ENCODE measurements at regions not wholly inside any gene's neighbourhood (a gene's known extent, or its start where the extent isn't known, plus 50 kb on each side); places are given as distances from the start of the nearest gene placed in this dataset.

- intact Hi-C loops (cut with micrococcal nuclease), result no loop called here
- H3K4me3 ChIP-seq (ENCODE audit: low read length in 2 of 2), result no peak overlapping the region
- Mint-ChIP-seq H3K36me3 (no peaks in the 10 kb centered on the region), H3K27ac (no peak overlapping the region), H3K9me3 (peaks cover 0 to 4% (median 0%) of the 10 kb centered on the region in 8 donors), H3K27me3 (no peaks in the 10 kb centered on the region), H3K4me3 (no peak overlapping the region), H3K4me1 (no peaks in the 10 kb centered on the region)
- H3K4me1 ChIP-seq (ENCODE audit: insufficient read depth, low read length), result no peaks in the 10 kb centered on the region
- H3K27ac ChIP-seq (ENCODE audit: low read depth, low read length), result no peak overlapping the region
- H3K27me3 ChIP-seq (ENCODE audit: insufficient read depth, low read length), result no peaks in the 10 kb centered on the region
- H3K36me3 ChIP-seq (ENCODE audit: insufficient read depth, low read length), result no peaks in the 10 kb centered on the region
- no peaks in the 10 kb centered on the region for H3K9me3 ChIP-seq (ENCODE audit: control insufficient read depth in 1 of 2, low read length in 2 of 2)
- CTCF ChIA-PET (ENCODE audit: partially characterized antibody), result no interaction called here
- POLR2A ChIA-PET (ENCODE audit: partially characterized antibody), result no interaction called here
- no peak for DNase-seq
Observed at GRCh38 chr12:77349689-77350370, 284.5 kb upstream of the E2F7 start.

DNA sequence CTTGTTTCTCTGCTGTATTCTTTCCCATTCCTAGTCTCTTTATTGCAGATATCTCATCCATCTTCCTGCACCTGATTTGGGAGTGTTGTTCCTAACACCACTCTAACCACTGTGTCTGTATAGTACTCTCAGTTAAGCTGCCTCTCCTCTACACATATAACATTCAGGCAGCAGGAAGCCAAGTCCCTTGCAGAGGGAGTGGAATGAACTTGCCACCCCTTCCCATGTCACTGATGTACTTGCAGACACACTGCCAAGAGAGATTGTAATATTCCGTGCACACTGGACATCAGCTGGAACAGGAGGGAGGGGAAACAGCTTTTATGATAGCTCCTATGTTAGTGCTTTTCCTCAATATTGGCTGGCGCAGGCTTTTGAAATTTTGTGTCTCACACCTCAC lies 281.6 kb upstream of the E2F7 start:
- Histone ChIP-seq H3K27me3 (ENCODE audit: insufficient read depth, low read length) (no peaks in the 10 kb centered on the region), H3K4me1 (ENCODE audit: insufficient read depth, low read length) (no peaks in the 10 kb centered on the region), H3K27ac (ENCODE audit: low read depth, low read length) (no peak overlapping the region), H3K4me3 (ENCODE audit: low read length in 2 of 2) (no peak overlapping the region), H3K9me3 (ENCODE audit: control insufficient read depth in 1 of 2, low read length in 2 of 2) (no peaks in the 10 kb centered on the region), H3K36me3 (ENCODE audit: insufficient read depth, low read length) (no peaks in the 10 kb centered on the region)
- no peak for DNase-seq
- H3K4me1 Mint-ChIP-seq, result no peaks in the 10 kb centered on the region
- H3K27ac Mint-ChIP-seq, result no peak overlapping the region
- no peak overlapping the region for H3K4me3 Mint-ChIP-seq
- ChIA-PET POLR2A (ENCODE audit: partially characterized antibody) (no interaction called here), CTCF (ENCODE audit: partially characterized antibody) (no interaction called here)
- H3K9me3 Mint-ChIP-seq, result peaks cover 0 to 4% (median 0%) of the 10 kb centered on the region in 8 donors
- intact Hi-C loops (cut with micrococcal nuclease), result no loop called here
- H3K36me3 Mint-ChIP-seq, result no peaks in the 10 kb centered on the region
- H3K27me3 Mint-ChIP-seq, result no peaks in the 10 kb centered on the region

GRCh38 chr12:77345336-77345735 lies 280.0 kb upstream of the E2F7 start:
- Histone ChIP-seq H3K36me3 (ENCODE audit: insufficient read depth, low read length) (no peaks in the 10 kb centered on the region), H3K9me3 (ENCODE audit: control insufficient read depth in 1 of 2, low read length in 2 of 2) (no peaks in the 10 kb centered on the region), H3K27ac (ENCODE audit: low read depth, low read length) (no peak overlapping the region), H3K4me3 (ENCODE audit: low read length in 2 of 2) (no peak overlapping the region), H3K27me3 (ENCODE audit: insufficient read depth, low read length) (no peaks in the 10 kb centered on the region), H3K4me1 (ENCODE audit: insufficient read depth, low read length) (no peaks in the 10 kb centered on the region)
- H3K27me3 Mint-ChIP-seq, result no peaks in the 10 kb centered on the region
- ChIA-PET CTCF (ENCODE audit: partially characterized antibody) (no interaction called here), POLR2A (ENCODE audit: partially characterized antibody) (no interaction called here)
- H3K36me3 Mint-ChIP-seq, result no peaks in the 10 kb centered on the region
- peaks cover 0 to 3% (median 0%) of the 10 kb centered on the region in 8 donors for H3K9me3 Mint-ChIP-seq
- H3K4me3 Mint-ChIP-seq, result no peak overlapping the region
- DNase-seq, result no peak
- no peak overlapping the region for H3K27ac Mint-ChIP-seq
- H3K4me1 Mint-ChIP-seq, result no peaks in the 10 kb centered on the region
- intact Hi-C loops (cut with micrococcal nuclease), result no loop called here

- no peak overlapping the region for H3K27ac Mint-ChIP-seq
- intact Hi-C loops (cut with micrococcal nuclease), result no loop called here
- H3K4me3 Mint-ChIP-seq, result no peak overlapping the region
- Histone ChIP-seq H3K36me3 (ENCODE audit: insufficient read depth, low read length) (no peaks in the 10 kb centered on the region), H3K4me1 (ENCODE audit: insufficient read depth, low read length) (no peaks in the 10 kb centered on the region), H3K9me3 (ENCODE audit: control insufficient read depth in 1 of 2, low read length in 2 of 2) (no peaks in the 10 kb centered on the region), H3K27me3 (ENCODE audit: insufficient read depth, low read length) (no peaks in the 10 kb centered on the region), H3K27ac (ENCODE audit: low read depth, low read length) (no peak overlapping the region), H3K4me3 (ENCODE audit: low read length in 2 of 2) (no peak overlapping the region)
- DNase-seq, result no peak
- no peaks in the 10 kb centered on the region for H3K36me3 Mint-ChIP-seq
- H3K27me3 Mint-ChIP-seq, result no peaks in the 10 kb centered on the region
- POLR2A ChIA-PET (ENCODE audit: partially characterized antibody), result no interaction called here
- peaks cover 0 to 3% (median 0%) of the 10 kb centered on the region in 8 donors for H3K9me3 Mint-ChIP-seq
- H3K4me1 Mint-ChIP-seq, result no peaks in the 10 kb centered on the region
- CTCF ChIA-PET (ENCODE audit: partially characterized antibody), result no interaction called here
Observed at GRCh38 chr12:77344651-77345050, 279.3 kb upstream of the E2F7 start.

DNA sequence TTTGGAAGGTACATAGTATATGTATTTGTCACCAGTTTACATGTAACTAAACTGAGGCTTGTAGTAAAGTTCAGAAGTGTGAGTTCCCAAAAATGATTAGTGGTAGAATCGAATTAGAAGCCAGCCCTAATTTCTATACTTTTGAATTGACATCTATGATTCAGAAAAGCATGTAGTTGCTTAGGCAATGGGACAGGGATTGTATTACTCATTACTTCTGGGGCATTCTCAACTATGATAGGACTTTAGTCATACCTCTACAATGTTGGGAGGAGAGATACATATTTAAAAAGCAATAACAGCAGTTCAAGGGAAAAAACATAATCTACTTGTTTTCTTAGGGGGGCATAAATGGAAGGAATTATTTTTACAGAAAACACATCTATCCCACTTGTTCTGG lies 277.9 kb upstream of the E2F7 start:
- intact Hi-C loops (cut with micrococcal nuclease), result no loop called here
- CTCF ChIA-PET (ENCODE audit: partially characterized antibody), result no interaction called here
- Mint-ChIP-seq H3K4me3 (no peak overlapping the region), H3K9me3 (peaks cover 0 to 2% (median 0%) of the 10 kb centered on the region in 8 donors), H3K36me3 (no peaks in the 10 kb centered on the region), H3K4me1 (no peaks in the 10 kb centered on the region), H3K27ac (no peak overlapping the region), H3K27me3 (no peaks in the 10 kb centered on the region)
- Histone ChIP-seq H3K4me1 (ENCODE audit: insufficient read depth, low read length) (no peaks in the 10 kb centered on the region), H3K27me3 (ENCODE audit: insufficient read depth, low read length) (no peaks in the 10 kb centered on the region), H3K4me3 (ENCODE audit: low read length in 2 of 2) (no peak overlapping the region), H3K27ac (ENCODE audit: low read depth, low read length) (no peak overlapping the region), H3K36me3 (ENCODE audit: insufficient read depth, low read length) (no peaks in the 10 kb centered on the region), H3K9me3 (ENCODE audit: control insufficient read depth in 1 of 2, low read length in 2 of 2) (no peaks in the 10 kb centered on the region)
- POLR2A ChIA-PET (ENCODE audit: partially characterized antibody), result no interaction called here
- no peak for DNase-seq

GRCh38 chr12:77342253-77342652 lies 276.9 kb upstream of the E2F7 start:
- H3K36me3 Mint-ChIP-seq, result no peaks in the 10 kb centered on the region
- H3K27ac ChIP-seq (ENCODE audit: low read depth, low read length), result no peak overlapping the region
- H3K4me3 Mint-ChIP-seq, result no peak overlapping the region
- no peaks in the 10 kb centered on the region for H3K4me1 ChIP-seq (ENCODE audit: insufficient read depth, low read length)
- H3K36me3 ChIP-seq (ENCODE audit: insufficient read depth, low read length), result no peaks in the 10 kb centered on the region
- POLR2A ChIA-PET (ENCODE audit: partially characterized antibody), result no interaction called here
- no peaks in the 10 kb centered on the region for H3K4me1 Mint-ChIP-seq
- no peaks in the 10 kb centered on the region for H3K27me3 ChIP-seq (ENCODE audit: insufficient read depth, low read length)
- H3K9me3 Mint-ChIP-seq, result peaks cover 0 to 2% (median 0%) of the 10 kb centered on the region in 8 donors
- CTCF ChIA-PET (ENCODE audit: partially characterized antibody), result no interaction called here
- no peaks in the 10 kb centered on the region for H3K9me3 ChIP-seq (ENCODE audit: control insufficient read depth in 1 of 2, low read length in 2 of 2)
- no peak overlapping the region for H3K27ac Mint-ChIP-seq
- no peak overlapping the region for H3K4me3 ChIP-seq (ENCODE audit: low read length in 2 of 2)
- no peak for DNase-seq
- intact Hi-C loops (cut with micrococcal nuclease), result no loop called here
- no peaks in the 10 kb centered on the region for H3K27me3 Mint-ChIP-seq

DNA sequence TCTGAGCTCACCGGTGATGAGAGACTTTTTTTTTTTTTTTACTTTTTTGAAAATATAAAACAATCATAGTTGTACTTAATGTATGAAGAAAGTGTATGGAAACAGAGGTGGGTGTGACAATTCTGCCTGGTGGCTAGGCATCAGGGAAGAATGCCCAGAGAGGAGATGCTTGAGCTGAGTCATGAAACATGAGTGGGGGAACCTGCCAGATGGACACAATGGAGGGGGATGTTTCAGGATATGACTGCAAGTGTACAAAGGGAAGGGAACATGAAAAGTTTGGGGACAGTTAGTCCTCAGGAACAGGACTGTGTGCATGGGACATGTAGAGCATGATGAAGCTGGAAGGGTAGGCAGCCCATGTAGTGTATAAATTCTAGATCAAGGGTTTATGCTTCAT lies 274.2 kb upstream of the E2F7 start:
- Mint-ChIP-seq H3K4me1 (no peaks in the 10 kb centered on the region), H3K36me3 (no peaks in the 10 kb centered on the region), H3K4me3 (no peak overlapping the region), H3K27ac (no peak overlapping the region), H3K9me3 (peaks cover 0 to 3% (median 0%) of the 10 kb centered on the region in 8 donors), H3K27me3 (no peaks in the 10 kb centered on the region)
- Histone ChIP-seq H3K27ac (ENCODE audit: low read depth, low read length) (no peak overlapping the region), H3K36me3 (ENCODE audit: insufficient read depth, low read length) (no peaks in the 10 kb centered on the region), H3K9me3 (ENCODE audit: control insufficient read depth in 1 of 2, low read length in 2 of 2) (peaks cover 0 to 3% of the 10 kb centered on the region in 2 donors), H3K4me3 (ENCODE audit: low read length in 2 of 2) (no peak overlapping the region), H3K27me3 (ENCODE audit: insufficient read depth, low read length) (no peaks in the 10 kb centered on the region), H3K4me1 (ENCODE audit: insufficient read depth, low read length) (no peaks in the 10 kb centered on the region)
- intact Hi-C loops (cut with micrococcal nuclease), result no loop called here
- POLR2A ChIA-PET (ENCODE audit: partially characterized antibody), result no interaction called here
- CTCF ChIA-PET (ENCODE audit: partially characterized antibody), result no interaction called here
- no peak for DNase-seq

DNA sequence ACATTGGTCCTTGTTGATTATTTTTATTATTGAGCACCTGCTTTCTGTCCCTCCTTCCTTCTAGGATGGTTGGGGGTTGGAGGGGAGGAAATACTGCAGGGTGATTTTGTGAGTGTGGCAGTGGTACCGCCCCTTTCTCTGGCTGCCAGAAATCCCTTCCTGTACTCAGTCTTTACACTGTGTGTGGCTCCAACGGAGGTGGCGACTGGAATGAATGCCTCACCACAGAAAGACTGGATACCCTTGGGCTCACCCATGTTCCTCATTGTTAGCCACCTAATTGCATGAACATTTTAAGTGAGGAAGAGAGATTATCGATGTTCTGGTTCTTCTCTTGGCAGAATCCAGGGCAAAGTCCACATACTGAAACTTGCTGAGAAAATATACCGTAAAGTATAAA lies 272.0 kb upstream of the E2F7 start:
- no peak overlapping the region for H3K27ac ChIP-seq (ENCODE audit: low read depth, low read length)
- peaks cover 0 to 3% of the 10 kb centered on the region in 2 donors for H3K9me3 ChIP-seq (ENCODE audit: control insufficient read depth in 1 of 2, low read length in 2 of 2)
- ChIA-PET POLR2A (ENCODE audit: partially characterized antibody) (no interaction called here), CTCF (ENCODE audit: partially characterized antibody) (no interaction called here)
- H3K9me3 Mint-ChIP-seq, result peaks cover 0 to 4% (median 0%) of the 10 kb centered on the region in 8 donors
- no peaks in the 10 kb centered on the region for H3K27me3 Mint-ChIP-seq
- no peak for DNase-seq
- no peaks in the 10 kb centered on the region for H3K36me3 Mint-ChIP-seq
- intact Hi-C loops (cut with micrococcal nuclease), result no loop called here
- no peaks in the 10 kb centered on the region for H3K4me1 ChIP-seq (ENCODE audit: insufficient read depth, low read length)
- H3K4me1 Mint-ChIP-seq, result no peaks in the 10 kb centered on the region
- no peak overlapping the region for H3K27ac Mint-ChIP-seq
- H3K4me3 ChIP-seq (ENCODE audit: low read length in 2 of 2), result no peak overlapping the region
- no peak overlapping the region for H3K4me3 Mint-ChIP-seq
- no peaks in the 10 kb centered on the region for H3K27me3 ChIP-seq (ENCODE audit: insufficient read depth, low read length)
- no peaks in the 10 kb centered on the region for H3K36me3 ChIP-seq (ENCODE audit: insufficient read depth, low read length)
